Thoracic aorta (tissue), 2 donors: ENCODE measurements at regions not wholly inside any gene's neighbourhood (a gene's known extent, or its start where the extent isn't known, plus 50 kb on each side); places are given as distances from the start of the nearest gene placed in this dataset.
"Not testable (repeated sequence)": the region's sequence is repeated elsewhere in the genome, so short reads cannot be mapped to it uniquely, and the experiment has no call there.

ENCODE experiments used
- ATAC-seq: fragments of 150-250 bp; one replicate; pipeline ENCODE4 v1.8.0; 2017; ENCODE audit warnings: low read depth; ENCODE audit not compliant: insufficient number of reproducible peaks, low FRiP score
- DNase-seq: peaks from one replicate; pipeline ENCODE4 v3.0.0-alpha.2; 2020; ENCODE audit warnings: low spot score
- H3K27ac ChIP-seq, 2 donors: fragments of 200-600 bp; sonication (generic); 1 replicate in 1 of 2; 2 replicates in 1 of 2; pipeline ENCODE4 v1.5.1; 2016; ENCODE audit warnings: mild to moderate bottlenecking in 2 of 2, moderate library complexity in 2 of 2
- H3K27me3 ChIP-seq: fragments of 200-600 bp; sonication (generic); replicated peaks from 2 replicates; pipeline ENCODE4 v1.6.0; 2016; ENCODE audit warnings: mild to moderate bottlenecking; ENCODE audit not compliant: insufficient read depth
- H3K36me3 ChIP-seq: fragments of 200-600 bp; sonication (generic); one replicate; pipeline ENCODE4 v1.5.1; 2016
- H3K4me1 ChIP-seq, 2 donors: fragments of 200-600 bp; sonication (generic); 1 replicate in 1 of 2; 2 replicates in 1 of 2; pipeline versions ENCODE4 v1.5.1 to v1.6.0; 2016; ENCODE audit warnings: low read depth in 2 of 2, mild to moderate bottlenecking in 1 of 2; ENCODE audit not compliant: control insufficient read depth in 1 of 2
- H3K4me3 ChIP-seq: fragments of 200-600 bp; sonication (generic); 2 replicates; pipeline ENCODE4 v1.5.1; 2016; ENCODE audit warnings: mild to moderate bottlenecking
- H3K9me3 ChIP-seq: fragments of 200-600 bp; sonication (generic); 2 replicates; pipeline ENCODE4 v1.5.1; 2016

GRCh38 chr1:206317878-206318514, 114.7 kb downstream of the SRGAP2 start:
- H3K27ac ChIP-seq, H3K27me3 ChIP-seq, H3K4me3 ChIP-seq, H3K4me1 ChIP-seq, H3K36me3 ChIP-seq, DNase-seq, H3K9me3 ChIP-seq, ATAC-seq: not testable (repeated sequence)

- not testable (repeated sequence) for ATAC-seq, DNase-seq, H3K9me3 ChIP-seq, H3K27ac ChIP-seq, H3K36me3 ChIP-seq, H3K27me3 ChIP-seq, H3K4me3 ChIP-seq, H3K4me1 ChIP-seq
Measured at GRCh38 chr1:206320227-206320626, 116.9 kb downstream of the SRGAP2 start.

GRCh38 chr1:206326159-206326939, 123.0 kb downstream of the SRGAP2 start:
- not testable (repeated sequence) for H3K9me3 ChIP-seq, H3K4me1 ChIP-seq, H3K27ac ChIP-seq, H3K27me3 ChIP-seq, H3K4me3 ChIP-seq, H3K36me3 ChIP-seq, DNase-seq, ATAC-seq

- H3K27ac ChIP-seq, H3K4me3 ChIP-seq, DNase-seq, H3K27me3 ChIP-seq, H3K4me1 ChIP-seq, H3K9me3 ChIP-seq, H3K36me3 ChIP-seq, ATAC-seq: not testable (repeated sequence)
Measured at GRCh38 chr1:206331597-206331996, 128.3 kb downstream of the SRGAP2 start.

GRCh38 chr1:206333316-206333715, 130.0 kb downstream of the SRGAP2 start:
- not testable (repeated sequence) for H3K4me3 ChIP-seq, H3K9me3 ChIP-seq, H3K4me1 ChIP-seq, H3K27me3 ChIP-seq, DNase-seq, H3K36me3 ChIP-seq, ATAC-seq, H3K27ac ChIP-seq

- H3K9me3 ChIP-seq, H3K27me3 ChIP-seq, H3K4me1 ChIP-seq, DNase-seq, H3K4me3 ChIP-seq, H3K36me3 ChIP-seq, H3K27ac ChIP-seq, ATAC-seq: not testable (repeated sequence)
Measured at GRCh38 chr1:206333897-206334296, 130.6 kb downstream of the SRGAP2 start.

GRCh38 chr1:206334481-206334880, 131.1 kb downstream of the SRGAP2 start:
- not testable (repeated sequence) for ATAC-seq, H3K27me3 ChIP-seq, H3K4me3 ChIP-seq, DNase-seq, H3K4me1 ChIP-seq, H3K27ac ChIP-seq, H3K36me3 ChIP-seq, H3K9me3 ChIP-seq

- not testable (repeated sequence) for ATAC-seq
Measured at GRCh38 chr1:206335162-206335561, 131.8 kb downstream of the SRGAP2 start.

GRCh38 chr1:206335875-206336846, 132.8 kb downstream of the SRGAP2 start:
- ATAC-seq, H3K9me3 ChIP-seq: not testable (repeated sequence)

More at GRCh38 chr1:206335162-206335561, 131.8 kb downstream of the SRGAP2 start:
- H3K4me1 ChIP-seq, DNase-seq, H3K9me3 ChIP-seq, H3K27me3 ChIP-seq, H3K4me3 ChIP-seq, H3K27ac ChIP-seq, H3K36me3 ChIP-seq: not testable (repeated sequence)

GRCh38 chr1:206337024-206337423, 133.3 kb upstream of the IKBKE start:
- H3K27ac ChIP-seq, H3K4me3 ChIP-seq, H3K4me1 ChIP-seq, H3K27me3 ChIP-seq, ATAC-seq, DNase-seq, H3K36me3 ChIP-seq, H3K9me3 ChIP-seq: not testable (repeated sequence)

More at GRCh38 chr1:206335875-206336846, 132.8 kb downstream of the SRGAP2 start:
- not testable (repeated sequence) for DNase-seq, H3K27me3 ChIP-seq, H3K36me3 ChIP-seq, H3K4me3 ChIP-seq, H3K27ac ChIP-seq, H3K4me1 ChIP-seq

GRCh38 chr1:206350493-206351275, 119.6 kb upstream of the IKBKE start:
- not testable (repeated sequence) for H3K36me3 ChIP-seq, ATAC-seq, H3K27ac ChIP-seq, H3K4me1 ChIP-seq, H3K27me3 ChIP-seq, DNase-seq, H3K4me3 ChIP-seq, H3K9me3 ChIP-seq
